K562 (cell line): ENCODE measurements at regions not wholly inside any gene's neighbourhood (a gene's known extent, or its start where the extent isn't known, plus 50 kb on each side); places are given as distances from the start of the nearest gene placed in this dataset.
A peak's percentile ranks its signal among the peaks of the same experiment; 100 is the strongest.

Source experiments
- ATAC-seq: fragments of 200-7000 bp; cut with Tn5 transposase; 3 replicates; pipeline ENCODE4 v1.9.1; 2020; ENCODE audit warnings: moderate library complexity
- BruUV-seq: library from RNA; stranded (reverse); fragments of 400-500 nt; replicated peaks from 2 replicates; lab custom pipeline; 2021; lab: Mats Ljungman, UMichigan
- CTCF ChIA-PET: fragments of 300-600 bp; formaldehyde crosslinking; extraction: SDS; loops from one replicate; lab custom pipeline; 2021; ENCODE audit warnings: low intra/inter-chr PET ratio; lab: Yijun Ruan, JAX
- POLR2A ChIA-PET: fragments of 300-600, 350-650 bp; sonication (Branson Sonifier 250); formaldehyde crosslinking; extraction: SDS; loops from one replicate; lab custom pipeline; 2021; ENCODE audit warnings: antibody characterized with exemption, inconsistent platforms; lab: Yijun Ruan, JAX
- DNase-seq, 4 experiments: peaks; one replicate each; pipeline versions ENCODE4 v3.0.0 to v3.0.0-alpha.2; 2011 to 2018; ENCODE audit warnings: low spot score in 3 of 4, mixed read lengths in 3 of 4; ENCODE audit errors: extremely low read depth in 1 of 4
- FAIRE-seq: peaks from 2 replicates; lab custom pipeline; 2011; peaks lifted over from hg19 to GRCh38; lab: Jason Lieb, UNC
- H2AFZ ChIP-seq: 2 replicates; pipeline ENCODE4 v1.6.0; 2011; ENCODE audit warnings: low read depth, low read length, control low read depth, inconsistent platforms
- H3K27ac ChIP-seq: fragments of 200-600 bp; 3 replicates; pipeline ENCODE4 v1.8.0; 2011; ENCODE audit warnings: low read depth, mild to moderate bottlenecking, control low read depth, inconsistent platforms, low read length, moderate library complexity, mixed read lengths; ENCODE audit errors: extremely low read depth
- H3K27me3 ChIP-seq, 2 experiments: fragments of 300-600 bp in 1 of 2; 2 replicates in 1 of 2; 3 replicates in 1 of 2; pipeline versions ENCODE4 v1.6.0 to v1.8.0; 2011; ENCODE audit warnings: inconsistent platforms in 2 of 2, low read length in 2 of 2, mild to moderate bottlenecking in 1 of 2, mixed read lengths in 1 of 2, moderate library complexity in 1 of 2; ENCODE audit not compliant: control insufficient read depth in 2 of 2, insufficient read depth in 2 of 2
- H3K36me3 ChIP-seq: fragments of 300-600 bp; 3 replicates; pipeline ENCODE4 v1.8.0; 2011; ENCODE audit warnings: mild to moderate bottlenecking, low read length, inconsistent platforms; ENCODE audit not compliant: control insufficient read depth, insufficient read depth
- H3K4me1 ChIP-seq, 2 experiments: fragments of 200-600 bp in 1 of 2; replicated peaks in 1 of 2; 2 replicates in 1 of 2; 3 replicates in 1 of 2; pipeline versions ENCODE4 v1.5.1 to v1.8.0; 2011; ENCODE audit warnings: inconsistent platforms in 2 of 2, low read length in 2 of 2, mild to moderate bottlenecking in 1 of 2, mixed read lengths in 1 of 2, moderate library complexity in 1 of 2; ENCODE audit not compliant: control insufficient read depth in 2 of 2, insufficient read depth in 2 of 2
- H3K4me2 ChIP-seq: 2 replicates; pipeline ENCODE4 v1.6.1; 2011; ENCODE audit warnings: low read length, control low read depth, inconsistent platforms, mixed read lengths; ENCODE audit not compliant: insufficient read depth
- H3K4me3 ChIP-seq: fragments of 200-600 bp; sonication (generic), shearing (Covaris generic); 2 replicates; pipeline ENCODE4 v1.5.1; 2016; ENCODE audit warnings: control low read depth, inconsistent platforms
- H3K79me2 ChIP-seq: fragments of 200-600 bp; 3 replicates; pipeline ENCODE4 v1.8.0; 2011; ENCODE audit warnings: low read length, inconsistent platforms; ENCODE audit not compliant: control insufficient read depth, insufficient read depth
- H3K9ac ChIP-seq, 2 experiments: 2 replicates each; pipeline versions ENCODE4 v1.6.0 to v1.6.1; 2011; ENCODE audit warnings: low read depth in 2 of 2, low read length in 2 of 2, control low read depth in 1 of 2, inconsistent platforms in 1 of 2, mild to moderate bottlenecking in 1 of 2, mixed read lengths in 1 of 2; ENCODE audit not compliant: insufficient read depth in 1 of 2
- H3K9me1 ChIP-seq: one replicate; pipeline ENCODE4 v1.6.0; 2011; ENCODE audit warnings: inconsistent platforms, mild to moderate bottlenecking, low read length, moderate library complexity; ENCODE audit not compliant: control insufficient read depth, insufficient read depth
- H3K9me3 ChIP-seq: replicated peaks from 2 replicates; pipeline ENCODE4 v1.5.1; 2011; ENCODE audit warnings: low read depth, low read length, inconsistent platforms; ENCODE audit not compliant: control insufficient read depth, insufficient read depth
- H4K20me1 ChIP-seq: replicated peaks from 2 replicates; pipeline ENCODE4 v1.6.1; 2011; ENCODE audit warnings: low read length, inconsistent platforms, mixed read lengths; ENCODE audit not compliant: control insufficient read depth, insufficient read depth
- C11orf30 ChIP-seq: fragments of 450-650 bp; IDR thresholded peaks from 2 replicates; pipeline ENCODE4 v1.6.1; 2016; ENCODE audit warnings: low read depth, mild to moderate bottlenecking
- MAFF ChIP-seq: IDR thresholded peaks from 2 replicates; pipeline ENCODE4 v1.6.1; 2012; ENCODE audit warnings: low read length, improper control_type of control experiment
- MAFG ChIP-seq: fragments of 450-650 bp; conservative IDR thresholded peaks from 2 replicates; pipeline ENCODE4 v1.6.1; 2016; ENCODE audit warnings: missing genetic modification characterization, missing compliant biosample characterization
- MAFK ChIP-seq: IDR thresholded peaks from 2 replicates; pipeline ENCODE4 v1.6.1; 2011; ENCODE audit warnings: low read length, improper control_type of control experiment
- MTA1 ChIP-seq: fragments of 450-650 bp; IDR thresholded peaks from 2 replicates; pipeline ENCODE4 v1.6.1; 2017; ENCODE audit warnings: borderline replicate concordance
- NFXL1 ChIP-seq: fragments of 450-650 bp; formaldehyde crosslinking; IDR thresholded peaks from 2 replicates; pipeline ENCODE4 v1.4.0; 2021; ENCODE audit warnings: mild to moderate bottlenecking
- POLR3A ChIP-seq: IDR thresholded peaks from 2 replicates; pipeline ENCODE4 v1.6.1; 2011; ENCODE audit warnings: borderline replicate concordance, mild to moderate bottlenecking, moderate library complexity; ENCODE audit not compliant: insufficient read length, insufficient read depth; ENCODE audit errors: extremely low read depth
- POU5F1 ChIP-seq: fragments of 150-350 bp; IDR thresholded peaks from 2 replicates; pipeline ENCODE4 v1.6.1; 2014; ENCODE audit warnings: borderline replicate concordance, low read length, low read depth, mild to moderate bottlenecking; ENCODE audit not compliant: partially characterized antibody
- TAL1 ChIP-seq: fragments of 450-650 bp; IDR thresholded peaks from 2 replicates; pipeline ENCODE4 v1.6.1; 2016; ENCODE audit warnings: mild to moderate bottlenecking
- ZNF121 ChIP-seq: sonication (generic); formaldehyde crosslinking; conservative IDR thresholded peaks from 2 replicates; pipeline ENCODE4 v1.8.0; 2022; ENCODE audit warnings: missing genetic modification reagents
- ZNF316 ChIP-seq: fragments of 450-650 bp; IDR thresholded peaks from 2 replicates; pipeline ENCODE4 v1.6.1; 2016
- ZNF436 ChIP-seq: fragments of 250-450, 450-650 bp; sonication (Bioruptor Pico); formaldehyde crosslinking; IDR thresholded peaks from 2 replicates; pipeline ENCODE4 v1.7.0; 2020; ENCODE audit warnings: mild to moderate bottlenecking
- ZNF589 ChIP-seq: fragments of 200-800 bp; sonication (Bioruptor generic); IDR thresholded peaks from 2 replicates; pipeline ENCODE4 v1.6.1; 2016; ENCODE audit warnings: low read depth, missing genetic modification characterization, missing compliant biosample characterization
- WGBS: fragments of 100-300 bp; shearing (Covaris generic); methylation state at CpG from one replicate; pipeline ENCODE4 v1.1.6; 2016; ENCODE audit warnings: low coverage, mixed read lengths; ENCODE audit not compliant: insufficient coverage; ENCODE audit errors: missing lambda C conversion rate; 5-methylcytosine and 5-hydroxymethylcytosine counted together
- in situ Hi-C: fragments of 300-500 bp; cut with MboI; formaldehyde crosslinking; loops from 4 replicates; pipeline ENCODE4 v1.15.0; 2018; ENCODE audit warnings: inconsistent platforms, mixed read lengths
- intact Hi-C: fragments of 100-400 bp; cut with micrococcal nuclease; formaldehyde crosslinking; loops from 2 replicates; pipeline ENCODE4 v1.14.2; 2022

DNA sequence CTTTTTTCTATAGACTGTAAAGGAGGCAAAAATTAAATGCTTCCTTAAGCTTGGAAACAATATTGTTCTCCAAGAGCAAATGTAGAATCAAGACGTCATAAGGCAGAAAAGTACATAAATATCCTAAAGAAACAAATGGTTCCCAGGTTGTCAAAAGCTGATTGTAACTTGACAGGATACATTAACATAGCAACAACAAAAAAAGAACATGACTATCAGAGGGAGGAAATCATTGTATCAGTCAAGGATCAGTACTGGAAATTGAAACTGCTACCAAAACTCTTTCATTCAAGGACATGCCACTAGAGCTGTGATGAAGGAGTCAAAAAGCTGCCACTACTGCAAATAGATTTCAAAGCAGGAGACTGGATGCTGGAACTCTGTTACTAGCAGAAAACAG lies 168.3 kb downstream of the BTC start:
- Histone ChIP-seq H3K27me3 (no peaks in the 10 kb centered on the region), H3K4me3 (no peak overlapping the region), H3K79me2 (no peaks in the 10 kb centered on the region), H3K9me1 (no peaks in the 10 kb centered on the region), H2AFZ (no peak overlapping the region), H3K9me3 (no peaks in the 10 kb centered on the region), H3K9ac (no peak overlapping the region), H4K20me1 (no peaks in the 10 kb centered on the region), H3K4me1 (peaks cover 0 to 5% of the 10 kb centered on the region in 2 experiments; a peak in 1 of 5 replicates), H3K36me3 (no peaks in the 10 kb centered on the region)
- intact Hi-C loops (no loop called here), in situ Hi-C loops (no loop called here)
- BruUV-seq, result no TSS peak
- ATAC-seq, result no peak
- CTCF ChIA-PET, result no interaction called here
- 24% methylated on average over 1 of the region's 1 CpG for WGBS
- TF ChIP-seq ZNF589 (CRISPR knock-in tag) (no peak), POLR3A (no peak), ZNF121 (no peak), MTA1 (no peak), ZNF436 (CRISPR knock-in tag) (no peak), POU5F1 (no peak), TAL1 (no peak)
- TF ChIP-seq, all 486 proteins: peak for 0
- Histone ChIP-seq H3K27ac (no peak overlapping the region), H3K4me2 (no peak overlapping the region)
- DNase-seq (no peak), FAIRE-seq (no peak)
- POLR2A ChIA-PET, result no interaction called here

DNA sequence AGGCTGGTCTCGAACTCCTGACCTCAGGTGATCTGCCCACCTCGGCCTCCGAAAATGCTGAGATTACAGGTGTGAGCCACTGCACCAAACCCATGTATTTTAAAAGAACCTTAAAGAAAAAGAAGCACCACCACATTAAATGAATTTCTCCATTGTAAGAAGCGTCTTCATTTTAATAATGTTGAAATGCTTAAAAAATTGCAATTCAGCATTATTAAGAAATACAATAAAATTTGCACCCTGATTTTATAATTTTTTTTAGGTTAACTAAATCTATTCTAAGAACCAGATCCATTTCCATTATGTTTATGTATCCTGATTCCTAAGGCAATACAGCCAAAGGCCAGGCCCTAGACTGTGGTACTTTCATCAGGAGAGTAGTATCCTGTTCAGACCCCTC lies 167.2 kb downstream of the BTC start:
- H3K27ac ChIP-seq, result no peak overlapping the region
- H3K9me3 ChIP-seq, result no peaks in the 10 kb centered on the region
- H3K4me3 ChIP-seq, result no peak overlapping the region
- peaks cover 0 to 5% of the 10 kb centered on the region in 2 experiments; a peak in 1 of 5 replicates for H3K4me1 ChIP-seq
- ATAC-seq, result no peak
- no peak overlapping the region for H3K4me2 ChIP-seq
- intact Hi-C loops, result no loop called here
- H4K20me1 ChIP-seq, result no peaks in the 10 kb centered on the region
- POLR2A ChIA-PET, result no interaction called here
- H2AFZ ChIP-seq, result no peak overlapping the region
- H3K79me2 ChIP-seq, result no peaks in the 10 kb centered on the region
- no peaks in the 10 kb centered on the region for H3K9me1 ChIP-seq
- H3K27me3 ChIP-seq, result no peaks in the 10 kb centered on the region
- H3K9ac ChIP-seq, result no peak overlapping the region
- no peak for DNase-seq
- in situ Hi-C loops, result no loop called here
- no peak for FAIRE-seq
- TF ChIP-seq MAFG, result peak; percentile 85
- peak; percentile 77 for TF ChIP-seq MAFK
- no peak for TF ChIP-seq NFXL1 (CRISPR knock-in tag)
- peak; percentile 90 for TF ChIP-seq C11orf30
- TF ChIP-seq MAFF, result peak; percentile 79
- TF ChIP-seq ZNF316, result peak; percentile 92
- no TSS peak for BruUV-seq
- H3K36me3 ChIP-seq, result no peaks in the 10 kb centered on the region
- 70% methylated on average over 4 of the region's 4 CpGs for WGBS
- CTCF ChIA-PET, result interaction anchor here (0.7 kb wide), 1 partner anchor 496 kb away, joined by 5 read pairs; no protein-coding TSS in a partner anchor
